ENCODE measurements at regions not wholly inside any gene's neighbourhood (a gene's known extent, or its start where the extent isn't known, plus 50 kb on each side); places are given as distances from the start of the nearest gene placed in this dataset.

- no peak for TF ChIP-seq POLR2A (IDR thresholded peaks at IDR 0.05; ENCODE audit: control extremely low read depth in 1 of 2, low read depth in 2 of 2, low read length in 2 of 2)
- no peak for TF ChIP-seq CTCF (IDR thresholded peaks at IDR 0.05; ENCODE audit: control extremely low read depth in 1 of 3, insufficient read depth in 1 of 3, low read depth in 1 of 3, low read length in 3 of 3)
- no peak for TF ChIP-seq RAD21 (IDR thresholded peaks at IDR 0.05 in 1 of 2, conservative IDR thresholded peaks at IDR 0.05 in 1 of 2; ENCODE audit: low read depth in 2 of 2, low read length in 2 of 2)
- TF ChIP-seq TAF1 (IDR thresholded peaks at IDR 0.05; ENCODE audit: low read depth, low read length), result no peak
- no peak for TF ChIP-seq CEBPB (IDR thresholded peaks at IDR 0.05; ENCODE audit: low read depth, low read length)
- TF ChIP-seq ATF3 (IDR thresholded peaks at IDR 0.05; ENCODE audit: insufficient read depth, low read depth, low read length), result no peak
These were observed 61.1 kb upstream of the C1orf87 start for GRCh38 chr1:60134716-60135115.
